ENCODE measurements at regions not wholly inside any gene's neighbourhood (a gene's known extent, or its start where the extent isn't known, plus 50 kb on each side); places are given as distances from the start of the nearest gene placed in this dataset.

GRCh38 chr10:43912469-43912868 is 263.8 kb upstream of the ZNF32 start:
- H2AK5ac ChIP-seq (ENCODE audit: low read depth, low read length), result no peak overlapping the region
- H2BK120ac ChIP-seq (replicated peaks; ENCODE audit: low read depth, low read length), result no peak overlapping the region
- H3K9ac ChIP-seq (replicated peaks in 1 of 4; ENCODE audit: extremely low read depth in 1 of 4, low read depth in 3 of 4, low read length in 3 of 4), result no peak overlapping the region
- 88% methylated on average over 3 of the region's 3 CpGs; no CpG with 5 or more reads in 1 of the 2 experiments for WGBS, 2 experiments (ENCODE audit: extremely low coverage in 1 of 2, insufficient coverage in 1 of 2, insufficient read length in 1 of 2, insufficient replicate concordance in 2 of 2, low coverage in 1 of 2, low lambda C conversion rate in 2 of 2, missing lambda C conversion rate in 1 of 2)
- no peaks in the 10 kb centered on the region for H3K23me2 ChIP-seq (ENCODE audit: low read depth, low read length)
- no peak overlapping the region for H4K8ac ChIP-seq (ENCODE audit: extremely low read depth, insufficient read depth, low read length)
- H3K36me3 ChIP-seq (ENCODE audit: control insufficient read depth in 2 of 4, insufficient read depth in 4 of 4, low read length in 3 of 4), result no peaks in the 10 kb centered on the region
- H3K27me3 ChIP-seq (replicated peaks in 1 of 4; ENCODE audit: control insufficient read depth in 3 of 4, extremely low read depth in 1 of 4, insufficient read depth in 3 of 4, low read length in 3 of 4), result no peaks in the 10 kb centered on the region
- CTCF ChIA-PET (ENCODE audit: partially characterized antibody), result no interaction called here
- no peak overlapping the region for H4K91ac ChIP-seq (replicated peaks; ENCODE audit: insufficient read length, low read length)
- POLR2A ChIA-PET (ENCODE audit: partially characterized antibody), result no interaction called here
- H3K79me1 ChIP-seq (ENCODE audit: low read depth, low read length), result no peaks in the 10 kb centered on the region
- no peak overlapping the region for H3K27ac ChIP-seq (ENCODE audit: low read depth, low read length)
- no peak for FAIRE-seq
- no peak overlapping the region for H3K56ac ChIP-seq (replicated peaks; ENCODE audit: insufficient read length, low read depth, low read length)
- no peak overlapping the region for H3K14ac ChIP-seq (ENCODE audit: insufficient read length)
- no peak overlapping the region for H2BK20ac ChIP-seq (ENCODE audit: low read length)
- no peak overlapping the region for H3K4me2 ChIP-seq (ENCODE audit: insufficient read depth in 1 of 2, low read depth in 2 of 2, low read length in 2 of 2)
- no peaks in the 10 kb centered on the region for H3K4me1 ChIP-seq (replicated peaks in 1 of 4; ENCODE audit: control insufficient read depth in 3 of 4, insufficient read depth in 4 of 4, low read length in 3 of 4)
- H3K4ac ChIP-seq (replicated peaks; ENCODE audit: insufficient read length, low read depth, low read length), result no peak overlapping the region
- H2BK12ac ChIP-seq (ENCODE audit: low read depth, low read length), result no peak overlapping the region
- no peak overlapping the region for H4K5ac ChIP-seq (ENCODE audit: insufficient read length, low read depth, low read length)
- no peaks in the 10 kb centered on the region for H3K9me3 ChIP-seq (ENCODE audit: insufficient read depth in 2 of 2, low read depth in 1 of 2, low read length in 1 of 2)
- DNase-seq (ENCODE audit: low read depth in 1 of 2, low spot score in 2 of 2), result no peak
- H2BK15ac ChIP-seq (ENCODE audit: low read length), result no peak overlapping the region
- no peaks in the 10 kb centered on the region for H3K79me2 ChIP-seq (ENCODE audit: control insufficient read depth in 1 of 2, insufficient read depth in 2 of 2, low read length in 2 of 2)
- no peak overlapping the region for H2BK5ac ChIP-seq (ENCODE audit: low read depth, low read length)
- H3K18ac ChIP-seq (ENCODE audit: extremely low read depth, low read length), result no peak overlapping the region
- H2AFZ ChIP-seq (ENCODE audit: low read length), result no peak overlapping the region
- TF ChIP-seq BACH1 (IDR thresholded peaks at IDR 0.05; ENCODE audit: low read length) (no peak), TCF12 (IDR thresholded peaks at IDR 0.05; ENCODE audit: low read depth, low read length) (no peak), HDAC6 (IDR thresholded peaks at IDR 0.05; ENCODE audit: low read depth, low read length) (no peak), RFX5 (IDR thresholded peaks at IDR 0.05; ENCODE audit: borderline replicate concordance, low read depth, low read length) (no peak), CREB1 (IDR thresholded peaks at IDR 0.05) (no peak), SP1 (IDR thresholded peaks at IDR 0.05; ENCODE audit: low read depth, low read length) (no peak)
- no peak overlapping the region for H3K23ac ChIP-seq (ENCODE audit: insufficient read length)
- H3K4me3 ChIP-seq (ENCODE audit: extremely low read depth in 1 of 4, insufficient read depth in 2 of 4, low read depth in 3 of 4, low read length in 4 of 4), result no peak overlapping the region
- H4K20me1 ChIP-seq (replicated peaks in 1 of 2; ENCODE audit: control insufficient read depth in 1 of 2, insufficient read depth in 2 of 2, low read length in 2 of 2), result no peaks in the 10 kb centered on the region

Data from H1 (cell line).